GM12878 (cell line): ENCODE measurements at regions not wholly inside any gene's neighbourhood (a gene's known extent, or its start where the extent isn't known, plus 50 kb on each side); places are given as distances from the start of the nearest gene placed in this dataset.

Source experiments
- ATAC-seq: fragments of 200-7000 bp; cut with Tn5 transposase; 3 replicates; pipeline ENCODE4 v1.9.1; 2020; ENCODE audit warnings: mild to moderate bottlenecking, moderate library complexity
- BruUV-seq: library from RNA; stranded (reverse); fragments of 400-500 nt; replicated peaks from 2 replicates; lab custom pipeline; 2021; lab: Mats Ljungman, UMichigan
- CTCF ChIA-PET: fragments of 300-600 bp; sonication (Branson Sonifier 250); formaldehyde crosslinking; extraction: SDS; loops from one replicate; lab custom pipeline; 2021; ENCODE audit warnings: inconsistent platforms; lab: Yijun Ruan, JAX
- POLR2A ChIA-PET: fragments of 350-600 bp; formaldehyde crosslinking; extraction: SDS; loops from one replicate; lab custom pipeline; 2021; ENCODE audit warnings: inconsistent platforms; lab: Charles Lee
- RAD21 ChIA-PET: fragments of 300-600 bp; sonication (Branson Sonifier 250); formaldehyde crosslinking; loops from one replicate; lab custom pipeline; 2023; ENCODE audit warnings: antibody characterized with exemption; ENCODE audit not compliant: unreplicated experiment; lab: Charles Lee
- SMC1A ChIA-PET: fragments of 300-600 bp; sonication (Branson Sonifier 250); formaldehyde crosslinking; loops from one replicate; lab custom pipeline; 2023; ENCODE audit not compliant: unreplicated experiment, uncharacterized antibody; lab: Charles Lee
- DNase-seq: peaks from one replicate; pipeline ENCODE4 v3.0.0-alpha.2; 2011; ENCODE audit warnings: low read depth, low spot score
- FAIRE-seq: peaks from 3 replicates; lab custom pipeline; 2011; peaks lifted over from hg19 to GRCh38; lab: Jason Lieb, UNC
- H2AFZ ChIP-seq: 2 replicates; pipeline ENCODE4 v1.6.0; 2011; ENCODE audit warnings: low read depth, low read length, control low read depth; ENCODE audit not compliant: control insufficient read depth
- H3K27ac ChIP-seq: 2 replicates; pipeline ENCODE4 v1.5.1; 2011; ENCODE audit warnings: control low read depth; ENCODE audit not compliant: control insufficient read depth, insufficient read depth
- H3K27me3 ChIP-seq, 2 experiments: replicated peaks in 1 of 2; 2 replicates each; pipeline versions ENCODE4 v1.6.0 to v1.6.1; 2011; ENCODE audit warnings: low read length in 1 of 2; ENCODE audit not compliant: control insufficient read depth in 2 of 2, insufficient read depth in 2 of 2
- H3K36me3 ChIP-seq, 2 experiments: 2 replicates each; pipeline ENCODE4 v1.5.1; 2011; ENCODE audit warnings: low read length in 1 of 2; ENCODE audit not compliant: control insufficient read depth in 2 of 2, insufficient read depth in 2 of 2
- H3K4me1 ChIP-seq: 2 replicates; pipeline ENCODE4 v1.6.1; 2011; ENCODE audit warnings: mild to moderate bottlenecking, low read length, moderate library complexity, mixed read lengths; ENCODE audit not compliant: control insufficient read depth, insufficient read depth
- H3K4me2 ChIP-seq: 2 replicates; pipeline ENCODE4 v1.6.0; 2011; ENCODE audit warnings: control low read depth; ENCODE audit not compliant: control insufficient read depth, insufficient read depth
- H3K4me3 ChIP-seq: fragments of 200-600 bp; sonication (generic); 2 replicates; pipeline ENCODE4 v1.5.1; 2016
- H3K79me2 ChIP-seq: 2 replicates; pipeline ENCODE4 v1.6.0; 2011; ENCODE audit warnings: low read length; ENCODE audit not compliant: control insufficient read depth, insufficient read depth
- H3K9ac ChIP-seq: 2 replicates; pipeline ENCODE4 v1.8.0; 2011; ENCODE audit warnings: low read length, control low read depth, mixed read lengths; ENCODE audit not compliant: control insufficient read depth, insufficient read depth
- H3K9me3 ChIP-seq: replicated peaks from 3 replicates; pipeline ENCODE4 v1.5.1; 2011; ENCODE audit warnings: mild to moderate bottlenecking, low read length; ENCODE audit not compliant: control insufficient read depth, insufficient read depth
- H4K20me1 ChIP-seq: 2 replicates; pipeline ENCODE4 v1.6.0; 2011; ENCODE audit not compliant: control insufficient read depth, insufficient read depth
- DPF2 ChIP-seq: fragments of 450-650 bp; IDR thresholded peaks from 2 replicates; pipeline ENCODE4 v1.6.1; 2017; ENCODE audit warnings: mild to moderate bottlenecking
- EP300 ChIP-seq, 2 experiments: fragments of 150-350 bp in 1 of 2; IDR thresholded peaks; 2 replicates each; pipeline ENCODE4 v1.6.1; 2011 to 2012; ENCODE audit warnings: low read depth in 2 of 2, low read length in 2 of 2, borderline replicate concordance in 1 of 2, improper control_type of control experiment in 1 of 2, inconsistent platforms in 1 of 2; ENCODE audit not compliant: control insufficient read depth in 1 of 2
- HDAC2 ChIP-seq: fragments of 200-600 bp; sonication (generic); IDR thresholded peaks from 2 replicates; pipeline ENCODE4 v1.6.1; 2017
- HDAC6 ChIP-seq: fragments of 200-600 bp; sonication (generic); IDR thresholded peaks from one replicate; pipeline ENCODE4 v1.8.0; 2017; ENCODE audit warnings: antibody characterized with exemption; ENCODE audit not compliant: unreplicated experiment
- IKZF2 ChIP-seq, 2 experiments: fragments of 450-650 bp; IDR thresholded peaks; 2 replicates each; pipeline ENCODE4 v1.6.1; 2017; ENCODE audit warnings: mild to moderate bottlenecking in 2 of 2, moderate library complexity in 2 of 2
- IRF4 ChIP-seq: IDR thresholded peaks from 2 replicates; pipeline ENCODE4 v1.6.1; 2011; ENCODE audit warnings: low read depth, low read length
- JUNB ChIP-seq: IDR thresholded peaks from 2 replicates; pipeline ENCODE4 v1.6.1; 2016; ENCODE audit warnings: antibody characterized with exemption, mild to moderate bottlenecking
- MEF2A ChIP-seq: IDR thresholded peaks from 2 replicates; pipeline ENCODE4 v1.6.1; 2011; ENCODE audit warnings: low read depth, mild to moderate bottlenecking, low read length, moderate library complexity; ENCODE audit not compliant: insufficient read depth
- MTA2 ChIP-seq: fragments of 450-650 bp; IDR thresholded peaks from 2 replicates; pipeline ENCODE4 v1.6.1; 2016; ENCODE audit warnings: low read depth, mild to moderate bottlenecking, moderate library complexity
- NFIC ChIP-seq: IDR thresholded peaks from 2 replicates; pipeline ENCODE4 v1.6.1; 2012; ENCODE audit warnings: low read depth, mild to moderate bottlenecking, inconsistent platforms, low read length, moderate library complexity
- POLR2A ChIP-seq: IDR thresholded peaks from 2 replicates; pipeline ENCODE4 v1.6.1; 2011; ENCODE audit warnings: low read depth, mild to moderate bottlenecking, low read length
- RAD51 ChIP-seq: fragments of 450-650 bp; IDR thresholded peaks from 2 replicates; pipeline ENCODE4 v1.6.1; 2016; ENCODE audit warnings: moderate library complexity, mild to moderate bottlenecking, inconsistent platforms
- RUNX3 ChIP-seq: IDR thresholded peaks from 2 replicates; pipeline ENCODE4 v1.6.1; 2012; ENCODE audit warnings: low read length, inconsistent platforms
- SMARCA5 ChIP-seq: fragments of 450-650 bp; IDR thresholded peaks from 2 replicates; pipeline ENCODE4 v1.6.1; 2017; ENCODE audit warnings: mild to moderate bottlenecking
- SPI1 ChIP-seq: IDR thresholded peaks from 2 replicates; pipeline ENCODE4 v1.6.1; 2011; ENCODE audit warnings: low read depth, mild to moderate bottlenecking, low read length, moderate library complexity, borderline replicate concordance; ENCODE audit not compliant: insufficient read depth
- STAT1 ChIP-seq: fragments of 450-650 bp; conservative IDR thresholded peaks from 2 replicates; pipeline ENCODE4 v1.6.1; 2014; ENCODE audit warnings: antibody characterized with exemption, mild to moderate bottlenecking
- SUZ12 ChIP-seq: fragments of 200-600 bp; sonication (generic); IDR thresholded peaks from one replicate; pipeline ENCODE4 v1.6.1; 2018; ENCODE audit warnings: antibody characterized with exemption, mild to moderate bottlenecking; ENCODE audit not compliant: unreplicated experiment
- YBX1 ChIP-seq: fragments of 450-650 bp; IDR thresholded peaks from 2 replicates; pipeline ENCODE4 v1.6.1; 2016; ENCODE audit warnings: antibody characterized with exemption
- ZNF217 ChIP-seq: fragments of 450-650 bp; IDR thresholded peaks from 2 replicates; pipeline ENCODE4 v1.6.1; 2017; ENCODE audit warnings: antibody characterized with exemption, mild to moderate bottlenecking
- ZNF274 ChIP-seq: IDR thresholded peaks from one replicate; pipeline ENCODE4 v1.8.0; 2011; ENCODE audit not compliant: insufficient read length, insufficient read depth
- WGBS: methylation state at CpG from one replicate; pipeline ENCODE4 v1.1.6; 2016; ENCODE audit warnings: low lambda C conversion rate; ENCODE audit not compliant: insufficient replicate concordance, insufficient coverage; ENCODE audit errors: missing lambda C conversion rate; 5-methylcytosine and 5-hydroxymethylcytosine counted together
- in situ Hi-C: fragments of 300-500 bp; cut with MboI; formaldehyde crosslinking; loops from 9 replicates; pipeline ENCODE4 v1.14.3; 2018; ENCODE audit warnings: mixed read lengths
- intact Hi-C: fragments of 100-400 bp; cut with micrococcal nuclease; formaldehyde crosslinking; loops from one replicate; pipeline ENCODE4 v1.14.2; 2022; ENCODE audit not compliant: unreplicated experiment
- TF ChIP-seq, protein P1 (sequence below): fragments of 450-650 bp; IDR thresholded peaks from 2 replicates; pipeline ENCODE4 v1.6.1; 2016; ENCODE audit warnings: mild to moderate bottlenecking
- TF ChIP-seq, protein P2 (sequence below): fragments of 450-650 bp; IDR thresholded peaks from 2 replicates; pipeline ENCODE4 v1.6.1; 2017; ENCODE audit warnings: mild to moderate bottlenecking, low read depth, inconsistent platforms; ENCODE audit not compliant: poor library complexity, severe bottlenecking
- TF ChIP-seq, protein P3 (sequence below): fragments of 450-650 bp; IDR thresholded peaks from 2 replicates; pipeline ENCODE4 v1.6.1; 2017; ENCODE audit warnings: low read depth, mild to moderate bottlenecking, moderate library complexity

DNA sequence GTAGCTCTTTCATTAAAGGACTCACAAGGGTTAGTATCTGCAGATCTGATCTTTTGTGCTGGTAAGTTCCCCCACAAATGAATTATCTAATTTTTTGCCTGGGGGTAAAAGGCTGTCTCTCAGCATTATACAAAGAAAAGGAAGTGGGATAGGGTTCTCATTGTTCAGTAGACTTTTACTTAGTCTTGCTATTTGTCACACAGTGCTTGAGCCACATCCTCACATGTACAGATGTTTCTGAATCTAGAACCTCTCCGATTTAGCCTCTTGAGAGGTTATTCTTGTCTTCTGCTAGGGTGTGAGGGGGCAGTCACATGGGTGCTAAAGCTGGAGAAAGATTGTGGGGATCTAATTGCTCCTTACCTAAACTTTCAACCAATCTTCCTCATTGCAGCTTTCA is 93.0 kb downstream of the SLC41A2 start:
- ChIA-PET POLR2A (no interaction called here), CTCF (interaction anchor here (0.6 to 2.0 kb wide), 5 partner anchors 9 to 483 kb away, joined by 3 to 6 read pairs (median 5); no protein-coding TSS in a partner anchor), RAD21 (interaction anchor here (0.5 to 1.5 kb wide), 8 partner anchors 11 to 576 kb away, joined by 3 to 6 read pairs (median 3); no protein-coding TSS in a partner anchor), SMC1A (interaction anchor here (0.7 to 2.2 kb wide), 9 partner anchors 9 to 483 kb away, joined by 3 to 9 read pairs (median 4); no protein-coding TSS in a partner anchor)
- Histone ChIP-seq H3K36me3 (no peaks in the 10 kb centered on the region), H3K9ac (no peak overlapping the region), H3K4me2 (no peak overlapping the region; the same call in 1 of the 2 replicates), H3K4me1 (peaks cover 14% of the 10 kb centered on the region), H2AFZ (peak overlapping the region; percentile 72), H3K9me3 (no peaks in the 10 kb centered on the region), H3K27me3 (no peaks in the 10 kb centered on the region), H4K20me1 (no peaks in the 10 kb centered on the region), H3K27ac (peak overlapping the region; percentile 37; the same call in 1 of the 2 replicates), H3K79me2 (no peaks in the 10 kb centered on the region), H3K4me3 (no peak overlapping the region)
- intact Hi-C loops (no loop called here), in situ Hi-C loops (no loop called here)
- WGBS: 0% methylated on average over 1 of the region's 1 CpG
- peak; percentile 45 for DNase-seq
- peak; percentile 93 for ATAC-seq
- BruUV-seq: no TSS peak
- no peak for FAIRE-seq
- TF ChIP-seq, protein P1, sequence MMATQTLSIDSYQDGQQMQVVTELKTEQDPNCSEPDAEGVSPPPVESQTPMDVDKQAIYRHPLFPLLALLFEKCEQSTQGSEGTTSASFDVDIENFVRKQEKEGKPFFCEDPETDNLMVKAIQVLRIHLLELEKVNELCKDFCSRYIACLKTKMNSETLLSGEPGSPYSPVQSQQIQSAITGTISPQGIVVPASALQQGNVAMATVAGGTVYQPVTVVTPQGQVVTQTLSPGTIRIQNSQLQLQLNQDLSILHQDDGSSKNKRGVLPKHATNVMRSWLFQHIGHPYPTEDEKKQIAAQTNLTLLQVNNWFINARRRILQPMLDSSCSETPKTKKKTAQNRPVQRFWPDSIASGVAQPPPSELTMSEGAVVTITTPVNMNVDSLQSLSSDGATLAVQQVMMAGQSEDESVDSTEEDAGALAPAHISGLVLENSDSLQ: no peak
- peak in 1 of 2 experiments; percentile 48; a peak in 1 of 4 replicates for TF ChIP-seq EP300 (IDR thresholded peaks at IDR 0.05; ENCODE audit: borderline replicate concordance in 1 of 2, control insufficient read depth in 1 of 2, low read depth in 2 of 2, low read length in 2 of 2)
- TF ChIP-seq DPF2: 0 out of 2 replicates have a peak, but pooled peaks have one; percentile 36
- TF ChIP-seq HDAC6: no peak
- 0 out of 2 replicates have a peak, but pooled peaks have one; percentile 33 for TF ChIP-seq NFIC
- TF ChIP-seq RUNX3: peak; percentile 56
- TF ChIP-seq ZNF274: no peak
- TF ChIP-seq POLR2A: no peak
- TF ChIP-seq RAD51: peak; percentile 71
- TF ChIP-seq, protein P2, sequence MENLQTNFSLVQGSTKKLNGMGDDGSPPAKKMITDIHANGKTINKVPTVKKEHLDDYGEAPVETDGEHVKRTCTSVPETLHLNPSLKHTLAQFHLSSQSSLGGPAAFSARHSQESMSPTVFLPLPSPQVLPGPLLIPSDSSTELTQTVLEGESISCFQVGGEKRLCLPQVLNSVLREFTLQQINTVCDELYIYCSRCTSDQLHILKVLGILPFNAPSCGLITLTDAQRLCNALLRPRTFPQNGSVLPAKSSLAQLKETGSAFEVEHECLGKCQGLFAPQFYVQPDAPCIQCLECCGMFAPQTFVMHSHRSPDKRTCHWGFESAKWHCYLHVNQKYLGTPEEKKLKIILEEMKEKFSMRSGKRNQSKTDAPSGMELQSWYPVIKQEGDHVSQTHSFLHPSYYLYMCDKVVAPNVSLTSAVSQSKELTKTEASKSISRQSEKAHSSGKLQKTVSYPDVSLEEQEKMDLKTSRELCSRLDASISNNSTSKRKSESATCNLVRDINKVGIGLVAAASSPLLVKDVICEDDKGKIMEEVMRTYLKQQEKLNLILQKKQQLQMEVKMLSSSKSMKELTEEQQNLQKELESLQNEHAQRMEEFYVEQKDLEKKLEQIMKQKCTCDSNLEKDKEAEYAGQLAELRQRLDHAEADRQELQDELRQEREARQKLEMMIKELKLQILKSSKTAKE: peak; percentile 61
- peak; percentile 75 for TF ChIP-seq MTA2
- TF ChIP-seq ZNF217: peak; percentile 52; the same call in 1 of the 2 replicates
- no peak for TF ChIP-seq SUZ12
- no peak for TF ChIP-seq HDAC2
- no peak for TF ChIP-seq YBX1
- TF ChIP-seq IRF4: 0 out of 2 replicates have a peak, but pooled peaks have one; percentile 29
- no peak for TF ChIP-seq SMARCA5
- TF ChIP-seq JUNB: peak; percentile 43; the same call in 1 of the 2 replicates
- no peak for TF ChIP-seq STAT1
- TF ChIP-seq, protein P3, sequence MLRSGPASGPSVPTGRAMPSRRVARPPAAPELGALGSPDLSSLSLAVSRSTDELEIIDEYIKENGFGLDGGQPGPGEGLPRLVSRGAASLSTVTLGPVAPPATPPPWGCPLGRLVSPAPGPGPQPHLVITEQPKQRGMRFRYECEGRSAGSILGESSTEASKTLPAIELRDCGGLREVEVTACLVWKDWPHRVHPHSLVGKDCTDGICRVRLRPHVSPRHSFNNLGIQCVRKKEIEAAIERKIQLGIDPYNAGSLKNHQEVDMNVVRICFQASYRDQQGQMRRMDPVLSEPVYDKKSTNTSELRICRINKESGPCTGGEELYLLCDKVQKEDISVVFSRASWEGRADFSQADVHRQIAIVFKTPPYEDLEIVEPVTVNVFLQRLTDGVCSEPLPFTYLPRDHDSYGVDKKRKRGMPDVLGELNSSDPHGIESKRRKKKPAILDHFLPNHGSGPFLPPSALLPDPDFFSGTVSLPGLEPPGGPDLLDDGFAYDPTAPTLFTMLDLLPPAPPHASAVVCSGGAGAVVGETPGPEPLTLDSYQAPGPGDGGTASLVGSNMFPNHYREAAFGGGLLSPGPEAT: 0 out of 2 replicates have a peak, but pooled peaks have one; percentile 28
- TF ChIP-seq IKZF2 (IDR thresholded peaks at IDR 0.05): peak; percentile 53 to 69; a peak in 3 of 4 replicates
- peak; percentile 53; the same call in 1 of the 2 replicates for TF ChIP-seq MEF2A
- TF ChIP-seq SPI1: peak; percentile 83
